GM18873 (cell line): ENCODE measurements at regions not wholly inside any gene's neighbourhood (a gene's known extent, or its start where the extent isn't known, plus 50 kb on each side); places are given as distances from the start of the nearest gene placed in this dataset.

ENCODE experiments used
- ATAC-seq: cut with Tn5 transposase; IDR thresholded peaks from one replicate; pipeline ENCODE4 v1.9.1; 2021; ENCODE audit warnings: mild to moderate bottlenecking, moderate library complexity, moderate number of reproducible peaks; ENCODE audit not compliant: unreplicated experiment, low FRiP score

GRCh38 chr5:175388531-175388930 lies 55.5 kb downstream of the DRD1 start:
- ATAC-seq = no peak

GRCh38 chr5:175387144-175387543 lies 56.8 kb downstream of the DRD1 start:
- no peak for ATAC-seq

GRCh38 chr5:175386526-175386925 lies 57.5 kb downstream of the DRD1 start:
- no peak for ATAC-seq

GRCh38 chr5:175385691-175386362 lies 58.2 kb downstream of the DRD1 start:
- no peak for ATAC-seq

- no peak for ATAC-seq
Measured at GRCh38 chr5:175384724-175385552, 59.0 kb downstream of the DRD1 start.

DNA sequence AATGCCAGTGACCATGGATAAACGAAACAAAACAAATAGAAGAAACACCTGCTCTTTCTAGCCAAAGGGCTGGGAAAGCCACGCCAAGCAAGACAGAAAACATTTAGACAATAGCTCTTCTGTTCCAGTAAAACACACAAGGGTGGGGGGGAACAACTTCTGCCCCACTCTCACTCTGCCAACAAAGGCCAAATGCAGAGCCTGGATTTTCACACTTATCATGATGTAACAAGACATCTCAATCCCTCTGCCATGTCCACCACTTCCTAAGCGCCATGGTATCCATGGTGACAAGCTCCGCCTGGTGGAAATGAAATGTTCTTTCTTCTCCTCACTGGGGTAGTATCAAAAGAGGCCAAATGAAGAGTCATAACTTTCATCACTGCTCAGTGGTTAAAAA lies 60.6 kb downstream of the DRD1 start:
- ATAC-seq = no peak

GRCh38 chr5:175382171-175382570 lies 61.8 kb downstream of the DRD1 start:
- ATAC-seq = no peak

DNA sequence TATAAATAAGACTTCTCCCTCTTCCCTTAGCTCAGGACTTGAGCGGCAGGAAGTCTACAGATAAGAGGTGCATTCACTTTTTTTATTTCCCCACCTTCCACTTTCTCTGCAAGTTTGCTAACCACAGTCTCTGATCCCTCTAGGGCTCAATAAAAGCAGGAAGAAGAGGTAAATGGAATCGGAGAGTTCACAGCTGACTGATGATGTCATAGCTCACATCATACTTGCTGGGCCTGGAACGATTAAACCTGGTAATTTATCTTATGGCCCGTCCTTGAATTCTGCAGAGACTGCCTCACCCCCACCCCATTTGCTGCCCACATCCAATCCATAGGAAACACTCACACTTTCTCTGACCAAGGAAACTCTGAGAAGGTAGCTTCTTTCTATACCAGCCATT lies 62.9 kb downstream of the DRD1 start:
- no peak for ATAC-seq

DNA sequence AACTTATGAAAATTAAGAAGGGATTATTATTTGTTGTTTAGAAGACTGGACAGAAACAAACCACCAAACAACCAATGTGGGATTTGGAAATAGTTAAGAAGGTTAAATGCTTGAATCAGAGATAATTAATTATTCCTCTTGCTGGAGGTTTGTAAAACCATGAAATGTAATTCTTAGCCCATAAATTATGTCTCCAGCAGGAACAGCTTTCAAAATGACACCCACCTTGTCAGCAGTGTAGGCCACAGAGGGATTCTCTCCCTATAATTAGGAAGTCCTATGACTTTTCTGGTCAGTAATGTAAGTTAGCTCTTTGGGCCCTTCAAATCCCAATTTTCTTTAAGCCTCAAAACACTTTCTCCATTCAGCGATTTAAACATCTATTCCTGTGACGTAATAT lies 63.3 kb downstream of the DRD1 start:
- no peak for ATAC-seq

DNA sequence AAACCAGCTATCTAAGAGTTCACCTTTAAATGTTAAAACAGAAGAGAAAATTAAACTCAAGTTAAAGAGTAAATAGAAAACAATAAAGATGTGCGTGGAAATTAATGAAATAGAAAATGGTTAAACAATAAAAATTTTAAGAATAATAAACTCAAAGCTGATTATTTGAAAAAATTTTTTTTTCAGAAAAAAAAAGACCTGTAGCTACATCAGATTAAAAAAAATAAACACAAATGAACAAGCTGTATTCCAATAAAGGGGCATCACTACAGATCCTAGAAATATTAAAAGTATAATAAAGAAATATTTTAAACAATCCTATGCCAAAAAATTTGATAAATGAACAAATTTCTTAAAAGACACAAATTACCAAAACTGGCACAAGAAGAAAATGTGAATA lies 64.1 kb downstream of the DRD1 start:
- no peak for ATAC-seq

DNA sequence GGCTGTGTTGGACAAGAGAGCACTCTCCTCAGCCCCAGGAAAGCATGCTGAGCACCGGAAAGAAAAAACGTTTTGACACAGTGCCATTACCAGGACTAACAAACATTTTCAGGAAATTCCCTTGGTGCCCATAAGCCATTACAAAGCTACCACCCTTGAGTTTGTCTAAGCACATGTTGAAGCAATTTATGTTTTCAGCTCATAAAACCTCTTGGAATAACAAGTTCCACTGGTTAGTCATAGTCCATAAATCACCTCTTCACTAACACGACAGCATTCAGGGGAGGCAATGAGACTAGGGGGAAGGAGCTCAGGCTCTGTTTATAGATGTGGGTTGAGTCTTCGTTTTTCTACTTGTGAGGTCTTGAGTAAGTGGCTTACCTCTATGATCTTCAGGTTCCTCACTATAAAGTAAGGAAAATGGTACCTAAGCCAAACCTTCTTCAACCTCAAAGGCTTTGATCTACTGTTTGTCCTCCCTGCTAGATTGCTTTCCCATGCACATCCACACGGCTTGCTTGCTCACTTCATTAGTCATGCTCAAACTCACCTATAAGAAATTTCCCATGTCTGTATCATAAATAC lies 65.4 kb downstream of the DRD1 start:
- ATAC-seq = no peak

DNA sequence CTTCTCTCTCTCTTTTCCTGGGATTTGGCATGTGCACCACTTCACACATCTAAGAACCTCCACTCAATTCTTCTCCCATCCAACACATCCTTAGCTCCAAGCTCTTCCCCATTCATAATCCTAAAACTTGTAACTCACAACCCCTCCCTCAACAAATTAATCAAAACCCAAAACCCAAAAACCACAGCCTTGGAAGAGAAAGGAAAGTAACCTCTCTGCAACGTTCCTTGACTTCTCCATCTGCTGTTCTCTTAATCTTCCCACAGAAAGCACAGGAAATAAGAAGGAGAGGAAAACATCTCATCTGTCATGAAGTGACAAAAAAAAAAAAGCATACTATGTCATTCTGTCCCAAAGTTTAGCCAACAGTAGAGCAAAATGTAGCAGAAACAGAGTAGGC lies 66.2 kb downstream of the DRD1 start:
- ATAC-seq = no peak

- ATAC-seq = no peak
Measured at GRCh38 chr5:175374166-175374875, 69.7 kb downstream of the DRD1 start.

- no peak for ATAC-seq
Measured at GRCh38 chr5:175365866-175366265, 78.1 kb downstream of the DRD1 start.

GRCh38 chr5:175363300-175363699 lies 80.7 kb downstream of the DRD1 start:
- no peak for ATAC-seq

DNA sequence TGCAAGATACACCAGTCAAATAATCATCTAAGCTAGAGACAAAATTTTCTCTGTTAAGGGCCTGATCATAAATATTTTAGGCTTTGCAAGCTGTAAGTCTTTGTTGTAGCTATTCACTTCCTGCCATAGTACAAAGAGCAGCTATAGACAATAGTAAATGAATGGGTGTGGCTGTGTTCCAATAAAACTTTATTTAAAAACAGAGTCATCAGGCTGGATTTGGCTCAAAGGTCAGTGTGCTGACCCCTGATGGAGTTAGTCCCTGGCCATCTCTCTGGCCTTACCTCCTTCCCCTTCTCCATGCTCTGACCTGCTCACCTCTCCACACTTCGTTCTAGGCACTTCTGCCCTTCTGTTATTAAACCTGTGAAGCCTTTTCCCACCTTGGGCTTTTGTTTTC lies 86.0 kb downstream of the DRD1 start:
- no peak for ATAC-seq

GRCh38 chr5:175356428-175356827 lies 87.6 kb downstream of the DRD1 start:
- ATAC-seq = no peak

DNA sequence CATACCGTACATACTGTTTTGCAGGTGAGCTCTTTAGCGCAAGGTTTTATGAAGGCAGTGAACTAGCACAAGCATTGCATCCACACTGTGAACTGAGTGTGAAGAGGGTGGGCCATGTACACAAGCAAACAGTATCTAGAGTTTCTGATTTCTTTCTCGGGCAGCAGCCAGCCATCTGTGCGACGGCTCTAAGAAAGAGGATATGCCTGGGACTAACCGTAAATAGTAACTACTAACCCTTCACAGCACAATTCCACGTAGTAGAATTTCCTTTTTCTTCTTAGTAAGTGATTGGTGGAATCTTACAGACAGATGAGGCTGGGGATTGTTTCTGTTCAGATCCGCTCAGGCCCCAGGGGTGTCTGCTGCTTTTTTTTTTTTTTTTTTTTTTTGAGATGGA lies 89.0 kb downstream of the DRD1 start:
- no peak for ATAC-seq

DNA sequence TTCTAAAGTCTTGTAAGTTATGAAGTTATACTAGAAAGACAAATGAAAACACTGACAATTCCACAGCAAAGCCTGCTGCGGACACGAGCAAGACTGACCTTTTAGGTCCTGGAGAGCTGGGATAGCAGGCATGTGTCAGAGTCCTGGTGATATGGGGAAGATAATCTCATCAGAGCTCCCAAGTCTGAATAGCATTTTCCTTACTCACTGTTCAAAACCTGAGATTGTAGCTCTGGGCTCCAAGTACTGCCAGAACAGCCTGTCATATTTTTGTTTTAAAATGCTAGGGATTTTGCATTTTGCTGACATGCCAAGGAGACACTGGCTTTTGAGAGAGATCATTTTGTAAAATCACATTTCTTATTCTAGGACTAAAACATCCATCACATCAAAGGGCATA lies 90.1 kb downstream of the DRD1 start:
- ATAC-seq = no peak

GRCh38 chr5:175351897-175352590 lies 91.9 kb downstream of the DRD1 start:
- no peak for ATAC-seq

DNA sequence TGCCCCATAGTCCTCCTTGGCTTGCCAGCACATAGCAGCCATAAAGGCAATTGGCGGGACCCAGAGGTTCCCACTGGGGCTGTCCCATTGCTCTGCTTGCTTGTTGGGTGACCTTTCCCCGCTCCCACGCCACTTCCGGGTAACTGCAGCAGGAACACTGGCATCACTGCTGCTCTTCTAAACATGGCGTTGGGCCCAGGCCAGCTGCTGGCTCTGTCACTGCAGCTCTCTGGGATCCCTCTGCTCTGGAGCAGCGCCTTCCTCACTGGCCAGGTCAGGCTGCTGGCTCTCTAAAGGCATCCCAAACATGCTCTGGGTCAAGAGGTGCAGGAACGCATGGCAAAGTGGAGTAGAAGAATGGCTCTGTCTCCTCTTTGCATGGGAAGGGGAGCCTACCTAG lies 92.9 kb downstream of the DRD1 start:
- ATAC-seq = no peak
